Stomach (tissue), 8 donors: ENCODE measurements at regions not wholly inside any gene's neighbourhood (a gene's known extent, or its start where the extent isn't known, plus 50 kb on each side); places are given as distances from the start of the nearest gene placed in this dataset.

Source experiments
- DNase-seq, 2 donors: peaks; one replicate each; pipeline versions ENCODE4 v3.0.0 to v3.0.0-alpha.2; 2013 to 2019
- H3K27ac ChIP-seq, 5 donors: fragments of 200-600 bp in 4 of 5; sonication (generic) in 4 of 5; one replicate each; pipeline ENCODE4 v1.5.1; 2013 to 2019; ENCODE audit warnings: mild to moderate bottlenecking in 1 of 5, moderate library complexity in 1 of 5
- H3K27me3 ChIP-seq, 3 donors: fragments of 200-600 bp; sonication (generic); one replicate each; pipeline ENCODE4 v1.5.1; 2017 to 2019; ENCODE audit warnings: mixed run types in 1 of 3
- H3K36me3 ChIP-seq, 4 donors: fragments of 200-600 bp; sonication (generic); 1 replicate in 3 of 4; 2 replicates in 1 of 4; pipeline ENCODE4 v1.5.1; 2016 to 2019
- H3K4me1 ChIP-seq, 4 donors: fragments of 200-600 bp; sonication (generic); one replicate each; pipeline ENCODE4 v1.5.1; 2016 to 2019
- H3K4me3 ChIP-seq, 4 donors: fragments of 200-600 bp; sonication (generic) in 3 of 4; one replicate each; pipeline ENCODE4 v1.5.1; 2016 to 2019; ENCODE audit warnings: mild to moderate bottlenecking in 1 of 4
- H3K9me3 ChIP-seq, 4 donors: fragments of 200-600 bp; sonication (generic); one replicate each; pipeline ENCODE4 v1.5.1; 2016 to 2019
- EP300 ChIP-seq: sonication (generic); formaldehyde crosslinking; IDR thresholded peaks from one replicate; pipeline ENCODE4 v1.6.1; 2017; ENCODE audit warnings: antibody characterized with exemption
- POLR2A ChIP-seq, 4 donors: fragments of 450-650 bp; IDR thresholded peaks; one replicate each; pipeline ENCODE4 v1.6.1; 2016; ENCODE audit warnings: antibody characterized with exemption in 4 of 4, control low read depth in 2 of 4, mild to moderate bottlenecking in 1 of 4, moderate library complexity in 1 of 4
- POLR2AphosphoS5 ChIP-seq, 3 donors: sonication (generic); formaldehyde crosslinking; IDR thresholded peaks; one replicate each; pipeline ENCODE4 v1.6.1; 2016; ENCODE audit warnings: antibody characterized with exemption in 3 of 3
- WGBS, 5 donors: extraction: QIAGEN DNeasy Blood & Tissue Kit in 3 of 5; methylation state at CpG; one replicate each; pipeline versions ENCODE4 v1.1.5 to v1.1.7; 2013 to 2018; 5-methylcytosine and 5-hydroxymethylcytosine counted together
- intact Hi-C: fragments of 100-400 bp; cut with DNase I; formaldehyde crosslinking; loops from one replicate; pipeline ENCODE4 v1.15.1; 2023; ENCODE audit warnings: low total_unique reads
- TF ChIP-seq, protein P1 (sequence below), 7 experiments: fragments of 450-650 bp in 4 of 7; fragments of 200-600 bp in 3 of 7; sonication (generic) in 3 of 7; IDR thresholded peaks; one replicate each; pipeline ENCODE4 v1.5.1; 2016 to 2019; ENCODE audit warnings: antibody characterized with exemption in 7 of 7, control low read depth in 2 of 7, mild to moderate bottlenecking in 1 of 7
- donor health status: healthy with polysubstance abuse.
- donor health status: Bipolar disorder and iron deficiency.
- donor health status: healthy.

DNA sequence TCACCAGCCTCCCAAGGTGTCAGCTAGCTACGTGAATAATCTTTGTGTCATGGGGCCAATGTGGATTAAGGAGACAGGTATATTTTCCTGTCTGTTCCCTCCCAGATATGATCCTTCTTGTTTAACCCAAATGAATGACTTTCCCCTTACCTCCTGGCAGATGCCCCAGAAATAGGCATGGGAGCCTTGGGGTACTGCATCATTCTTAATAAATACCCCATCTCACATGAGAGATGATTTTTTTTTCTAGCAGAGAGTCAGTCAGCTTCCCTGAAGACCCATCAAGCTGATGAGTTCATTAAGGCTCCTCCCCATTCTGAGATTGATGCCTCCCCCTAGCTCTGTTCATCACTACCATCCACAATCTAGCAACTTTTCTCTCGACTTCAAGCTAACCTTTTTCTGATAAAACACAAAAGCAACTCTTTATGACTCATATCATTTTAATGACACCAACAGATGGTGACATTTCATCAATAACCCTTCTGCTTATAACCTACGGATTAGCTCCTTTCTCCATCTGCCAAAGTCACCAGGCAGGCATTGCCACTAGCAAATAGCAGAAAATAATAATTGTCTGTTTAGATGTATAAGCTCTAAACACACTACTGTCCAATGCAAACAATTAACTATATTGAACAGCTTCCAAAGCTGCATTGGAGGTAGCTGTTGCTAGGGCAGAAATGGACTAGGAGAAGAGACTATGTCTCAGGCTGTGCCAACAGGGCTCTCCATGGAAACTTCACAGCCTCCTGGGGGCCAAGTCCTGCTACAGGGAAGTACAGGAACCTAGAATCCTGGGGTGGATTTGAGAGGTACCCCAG is 143.7 kb downstream of the ACER2 start:
- Histone ChIP-seq H3K4me1 (peaks cover 0 to 15% (median 6%) of the 10 kb centered on the region in 4 donors), H3K4me3 (no peak overlapping the region), H3K9me3 (peaks cover 0 to 5% (median 4%) of the 10 kb centered on the region in 4 donors), H3K36me3 (no peaks in the 10 kb centered on the region), H3K27ac (no peak overlapping the region), H3K27me3 (no peaks in the 10 kb centered on the region)
- intact Hi-C loops, result no loop called here
- 48 to 61% (median 53%) methylated on average over 3 of the region's 3 CpGs for WGBS, 5 donors
- no peak for DNase-seq
- TF ChIP-seq, protein P1, sequence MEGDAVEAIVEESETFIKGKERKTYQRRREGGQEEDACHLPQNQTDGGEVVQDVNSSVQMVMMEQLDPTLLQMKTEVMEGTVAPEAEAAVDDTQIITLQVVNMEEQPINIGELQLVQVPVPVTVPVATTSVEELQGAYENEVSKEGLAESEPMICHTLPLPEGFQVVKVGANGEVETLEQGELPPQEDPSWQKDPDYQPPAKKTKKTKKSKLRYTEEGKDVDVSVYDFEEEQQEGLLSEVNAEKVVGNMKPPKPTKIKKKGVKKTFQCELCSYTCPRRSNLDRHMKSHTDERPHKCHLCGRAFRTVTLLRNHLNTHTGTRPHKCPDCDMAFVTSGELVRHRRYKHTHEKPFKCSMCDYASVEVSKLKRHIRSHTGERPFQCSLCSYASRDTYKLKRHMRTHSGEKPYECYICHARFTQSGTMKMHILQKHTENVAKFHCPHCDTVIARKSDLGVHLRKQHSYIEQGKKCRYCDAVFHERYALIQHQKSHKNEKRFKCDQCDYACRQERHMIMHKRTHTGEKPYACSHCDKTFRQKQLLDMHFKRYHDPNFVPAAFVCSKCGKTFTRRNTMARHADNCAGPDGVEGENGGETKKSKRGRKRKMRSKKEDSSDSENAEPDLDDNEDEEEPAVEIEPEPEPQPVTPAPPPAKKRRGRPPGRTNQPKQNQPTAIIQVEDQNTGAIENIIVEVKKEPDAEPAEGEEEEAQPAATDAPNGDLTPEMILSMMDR (IDR thresholded peaks at IDR 0.05), result no peak
- TF ChIP-seq EP300, result no peak
- no peak for TF ChIP-seq POLR2A (IDR thresholded peaks at IDR 0.05)
- TF ChIP-seq POLR2AphosphoS5 (IDR thresholded peaks at IDR 0.05), result no peak

DNA sequence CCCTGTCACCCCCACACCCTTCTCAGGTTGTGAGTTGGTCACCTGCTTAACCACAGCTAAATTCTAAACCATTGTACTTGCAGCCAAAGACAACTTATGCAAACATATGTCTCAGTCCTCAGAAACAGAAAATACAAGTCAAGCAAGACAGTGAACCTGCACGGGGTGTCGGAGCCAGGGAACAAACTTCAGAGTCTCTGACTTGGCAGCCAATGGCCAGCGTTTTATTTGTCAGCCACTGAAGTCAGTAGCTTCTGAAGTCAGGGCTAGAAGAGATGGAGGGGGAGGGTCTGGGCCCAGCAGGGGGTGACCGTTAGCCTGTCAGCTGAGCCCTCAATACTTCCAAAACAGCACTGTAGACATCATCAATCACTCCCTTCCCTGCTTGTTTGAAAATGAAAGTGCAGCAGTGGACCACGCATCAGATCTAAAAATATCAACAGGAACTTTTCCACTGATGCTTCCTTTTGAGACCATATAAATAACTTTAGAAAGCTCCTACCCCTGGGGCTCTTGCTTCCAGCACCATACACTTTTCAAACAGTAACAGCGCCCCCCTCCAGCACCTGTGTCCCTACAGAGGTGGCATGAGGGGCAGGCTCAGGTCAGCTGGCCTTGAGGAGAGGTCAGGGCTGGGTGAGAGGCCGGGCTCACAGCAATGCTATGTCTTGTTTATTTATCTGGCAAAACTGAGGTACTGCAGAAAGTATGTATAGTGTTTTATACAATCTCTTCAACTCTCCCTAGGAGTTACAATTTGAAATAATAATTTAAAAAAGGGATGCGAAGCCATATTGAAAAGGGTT is 142.5 kb downstream of the ACER2 start:
- H3K27me3 ChIP-seq, result no peaks in the 10 kb centered on the region
- H3K36me3 ChIP-seq, result no peaks in the 10 kb centered on the region
- peaks cover 0 to 4% (median 1%) of the 10 kb centered on the region in 4 donors for H3K9me3 ChIP-seq
- intact Hi-C loops, result no loop called here
- H3K4me3 ChIP-seq, result peak overlapping the region in 3 of 4 donors; percentile 13 to 24 (median 23)
- peak overlapping the region in 1 of 5 donors; percentile 53 for H3K27ac ChIP-seq
- 17 to 25% (median 22%) methylated on average over 8 of the region's 8 CpGs for WGBS, 5 donors
- H3K4me1 ChIP-seq, result peaks cover 0 to 15% (median 6%) of the 10 kb centered on the region in 4 donors
- DNase-seq, result peak in 1 of 2 donors; percentile 48
- TF ChIP-seq POLR2AphosphoS5 (IDR thresholded peaks at IDR 0.05) (no peak), POLR2A (IDR thresholded peaks at IDR 0.05) (no peak), EP300 (no peak)
- TF ChIP-seq, protein P1 (IDR thresholded peaks at IDR 0.05), result no peak

DNA sequence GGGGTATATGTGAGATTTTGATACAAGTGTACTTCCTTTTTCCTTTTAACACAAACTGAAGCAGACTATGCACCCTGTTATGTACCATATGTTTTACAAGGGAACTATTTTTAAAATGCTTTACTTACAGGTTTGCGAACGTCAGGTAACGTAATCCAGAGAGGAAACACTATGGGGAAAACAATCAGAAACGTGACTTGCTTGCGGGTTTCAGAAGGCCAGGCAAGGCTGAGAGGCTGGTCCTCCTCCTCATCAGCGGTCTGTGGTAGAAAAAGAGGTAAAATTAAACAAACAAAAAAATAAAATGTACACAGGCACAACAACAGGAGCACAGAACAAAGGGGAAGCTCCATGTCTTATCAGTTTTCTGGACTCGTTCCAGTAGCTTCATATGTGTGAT is 141.2 kb downstream of the ACER2 start:
- WGBS, 5 donors, result 75 to 83% (median 82%) methylated on average over 7 of the region's 7 CpGs
- TF ChIP-seq POLR2A (IDR thresholded peaks at IDR 0.05) (no peak), POLR2AphosphoS5 (IDR thresholded peaks at IDR 0.05) (no peak), EP300 (no peak)
- TF ChIP-seq, protein P1 (IDR thresholded peaks at IDR 0.05), result no peak
- intact Hi-C loops, result no loop called here
- Histone ChIP-seq H3K27ac (no peak overlapping the region), H3K27me3 (no peaks in the 10 kb centered on the region), H3K4me3 (no peak overlapping the region), H3K9me3 (peaks cover 0 to 7% (median 1%) of the 10 kb centered on the region in 4 donors), H3K4me1 (peaks cover 0 to 15% (median 6%) of the 10 kb centered on the region in 4 donors), H3K36me3 (no peaks in the 10 kb centered on the region)
- no peak for DNase-seq

DNA sequence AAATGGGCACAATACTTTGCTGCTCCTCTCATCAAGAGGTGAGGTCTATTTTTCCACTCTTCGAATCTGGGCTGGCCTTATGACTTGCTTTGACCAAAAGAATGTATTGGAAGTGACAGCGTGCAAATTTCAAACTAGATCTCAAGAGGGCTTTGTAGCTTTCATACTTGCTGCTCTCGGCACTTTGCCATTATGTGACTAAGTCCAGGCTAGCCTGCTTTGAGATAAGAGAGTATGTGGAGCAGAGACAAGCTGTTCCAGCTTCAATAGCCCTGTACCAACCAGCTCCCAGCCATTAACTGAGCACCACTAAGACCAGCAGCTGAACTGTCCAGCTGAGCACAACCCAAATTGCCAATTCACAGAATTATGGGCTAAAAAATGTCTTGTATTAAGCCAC is 124.6 kb downstream of the ACER2 start:
- Histone ChIP-seq H3K27ac (no peak overlapping the region), H3K4me1 (no peaks in the 10 kb centered on the region), H3K27me3 (no peaks in the 10 kb centered on the region), H3K9me3 (no peaks in the 10 kb centered on the region), H3K36me3 (no peaks in the 10 kb centered on the region), H3K4me3 (no peak overlapping the region)
- intact Hi-C loops, result no loop called here
- WGBS, 5 donors, result 59 to 78% (median 75%) methylated on average over 3 of the region's 3 CpGs
- TF ChIP-seq, protein P1 (IDR thresholded peaks at IDR 0.05), result no peak
- TF ChIP-seq EP300 (no peak), POLR2AphosphoS5 (IDR thresholded peaks at IDR 0.05) (no peak), POLR2A (IDR thresholded peaks at IDR 0.05) (no peak)
- DNase-seq, result no peak
